ENCODE measurements at regions not wholly inside any gene's neighbourhood (a gene's known extent, or its start where the extent isn't known, plus 50 kb on each side); places are given as distances from the start of the nearest gene placed in this dataset.

DNA sequence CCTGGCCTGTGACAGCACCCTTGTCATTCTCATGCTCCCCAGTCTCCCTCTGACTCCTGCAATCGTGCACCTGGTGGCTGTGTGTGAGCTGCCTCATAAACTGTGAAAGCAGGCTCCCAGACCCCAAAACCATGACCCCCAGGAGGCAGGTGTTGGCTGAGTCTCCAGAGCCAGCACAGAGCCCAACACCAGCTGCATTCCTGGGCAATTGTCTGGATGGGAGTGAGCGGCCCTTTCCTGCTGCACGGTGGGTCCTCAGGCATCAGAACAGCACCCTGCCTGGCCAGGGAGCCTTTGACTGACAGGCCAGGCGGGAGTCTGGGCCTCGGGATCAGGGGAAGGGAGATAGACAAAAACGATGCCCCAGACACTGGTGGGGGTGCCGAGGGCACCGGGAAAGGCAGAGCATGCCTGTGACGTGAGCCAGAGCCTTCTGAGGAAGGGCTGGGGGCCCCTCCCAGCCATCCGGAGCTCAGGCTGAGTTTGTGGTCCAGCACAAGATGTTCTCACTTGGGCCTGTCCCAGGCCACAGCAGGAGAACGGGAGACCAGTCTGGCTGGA is 135.1 kb upstream of the GPC1 start:
- TF ChIP-seq GATA2 (IDR thresholded peaks at IDR 0.05; ENCODE audit: low read depth, low read length), result no peak
- no peak for TF ChIP-seq GATA3 (IDR thresholded peaks at IDR 0.05; ENCODE audit: low read depth, low read length)

All from SH-SY5Y (cell line).